ENCODE measurements at regions not wholly inside any gene's neighbourhood (a gene's known extent, or its start where the extent isn't known, plus 50 kb on each side); places are given as distances from the start of the nearest gene placed in this dataset.

DNA sequence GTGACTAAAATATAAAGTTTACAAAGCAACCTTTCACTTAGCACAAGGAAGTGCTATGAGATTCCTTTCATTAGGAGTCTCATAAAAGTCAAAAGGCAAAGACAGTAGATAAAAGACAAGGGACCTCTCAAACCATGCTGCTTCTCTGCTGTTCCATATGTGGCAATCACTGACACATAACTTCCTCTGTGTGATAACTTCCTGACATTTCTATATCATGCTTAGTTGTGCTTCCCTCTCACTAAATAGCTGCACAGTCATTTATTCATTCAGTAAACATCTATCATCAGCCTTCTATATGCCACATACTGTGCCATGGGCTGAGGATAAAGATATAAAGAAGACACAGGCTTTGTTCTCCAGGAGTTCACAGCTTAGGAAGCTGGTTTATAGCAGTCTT, 214.8 kb upstream of the GRIK2 start:
- TF ChIP-seq, protein P1, sequence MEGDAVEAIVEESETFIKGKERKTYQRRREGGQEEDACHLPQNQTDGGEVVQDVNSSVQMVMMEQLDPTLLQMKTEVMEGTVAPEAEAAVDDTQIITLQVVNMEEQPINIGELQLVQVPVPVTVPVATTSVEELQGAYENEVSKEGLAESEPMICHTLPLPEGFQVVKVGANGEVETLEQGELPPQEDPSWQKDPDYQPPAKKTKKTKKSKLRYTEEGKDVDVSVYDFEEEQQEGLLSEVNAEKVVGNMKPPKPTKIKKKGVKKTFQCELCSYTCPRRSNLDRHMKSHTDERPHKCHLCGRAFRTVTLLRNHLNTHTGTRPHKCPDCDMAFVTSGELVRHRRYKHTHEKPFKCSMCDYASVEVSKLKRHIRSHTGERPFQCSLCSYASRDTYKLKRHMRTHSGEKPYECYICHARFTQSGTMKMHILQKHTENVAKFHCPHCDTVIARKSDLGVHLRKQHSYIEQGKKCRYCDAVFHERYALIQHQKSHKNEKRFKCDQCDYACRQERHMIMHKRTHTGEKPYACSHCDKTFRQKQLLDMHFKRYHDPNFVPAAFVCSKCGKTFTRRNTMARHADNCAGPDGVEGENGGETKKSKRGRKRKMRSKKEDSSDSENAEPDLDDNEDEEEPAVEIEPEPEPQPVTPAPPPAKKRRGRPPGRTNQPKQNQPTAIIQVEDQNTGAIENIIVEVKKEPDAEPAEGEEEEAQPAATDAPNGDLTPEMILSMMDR (IDR thresholded peaks at IDR 0.05 in 8 of 11, conservative IDR thresholded peaks at IDR 0.05 in 3 of 11): no peak
- no peak for TF ChIP-seq POLR2A (IDR thresholded peaks at IDR 0.05)
